ENCODE measurements at regions not wholly inside any gene's neighbourhood (a gene's known extent, or its start where the extent isn't known, plus 50 kb on each side); places are given as distances from the start of the nearest gene placed in this dataset.
A peak's percentile ranks its signal among the peaks of the same experiment; 100 is the strongest.

DNA sequence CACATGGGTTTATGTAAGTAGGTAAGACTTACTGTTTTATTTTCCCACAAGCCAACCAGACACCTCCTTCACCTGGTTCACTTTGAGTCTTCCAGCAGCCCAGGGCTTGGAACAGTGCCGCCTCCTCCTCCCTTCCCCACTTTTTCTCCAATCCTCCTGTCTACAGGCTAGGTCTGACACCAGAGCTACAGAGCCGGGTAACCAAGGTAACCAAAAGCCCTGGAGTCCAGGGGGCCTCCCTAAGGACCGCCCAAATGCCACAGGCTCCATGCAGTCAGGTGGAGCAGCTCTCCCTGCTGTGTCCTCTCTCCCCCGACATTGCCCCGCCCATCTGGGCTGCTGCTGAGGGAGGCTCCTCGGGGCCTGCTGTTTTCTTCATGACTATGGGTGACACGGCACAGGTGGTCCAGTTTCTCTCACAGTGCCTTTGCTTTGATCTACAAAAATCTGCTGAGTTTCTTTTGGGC lies 138.0 kb upstream of the EFNA5 start:
- no peak for DNase-seq (ENCODE audit: low spot score)

DNA sequence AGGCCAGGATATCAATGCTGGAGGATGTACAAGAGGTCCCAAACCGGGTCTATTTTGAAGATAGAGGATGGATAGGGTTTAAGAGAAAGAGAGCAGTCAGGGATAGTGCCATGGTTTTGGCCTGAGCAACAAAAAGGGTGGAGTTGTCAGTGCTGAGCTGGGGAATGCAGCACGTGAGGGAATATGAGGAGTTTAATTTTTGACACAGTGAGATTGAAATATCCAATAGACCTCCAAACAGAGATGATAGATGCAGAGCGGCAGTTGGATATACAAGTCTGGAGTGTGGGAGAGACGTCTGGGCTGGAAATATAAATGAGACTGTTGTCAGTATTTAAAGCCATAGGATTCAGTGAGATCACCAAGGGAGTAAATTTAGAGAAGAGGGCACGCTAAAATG lies 136.7 kb upstream of the EFNA5 start:
- no peak for DNase-seq (ENCODE audit: low spot score)

DNA sequence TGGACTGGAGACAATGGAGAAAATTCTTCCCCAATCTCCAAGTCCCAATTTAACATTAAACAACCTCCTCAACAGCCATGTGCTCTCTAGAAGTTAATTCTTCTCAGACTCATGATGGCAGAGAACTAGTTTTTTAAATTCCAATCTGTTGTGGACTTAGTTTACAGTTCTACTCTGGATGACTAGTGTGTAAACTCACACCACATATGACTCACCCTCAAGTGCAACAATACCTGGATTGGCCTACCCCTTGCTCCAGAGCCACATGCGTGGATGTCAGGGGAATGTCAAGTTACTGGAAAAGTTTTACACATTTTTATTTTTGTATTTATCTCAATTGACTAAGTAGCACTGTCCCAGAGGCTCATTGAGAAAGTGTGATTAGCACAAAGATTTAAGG lies 136.0 kb upstream of the EFNA5 start:
- peak; percentile 11 for DNase-seq (ENCODE audit: low spot score)

DNA sequence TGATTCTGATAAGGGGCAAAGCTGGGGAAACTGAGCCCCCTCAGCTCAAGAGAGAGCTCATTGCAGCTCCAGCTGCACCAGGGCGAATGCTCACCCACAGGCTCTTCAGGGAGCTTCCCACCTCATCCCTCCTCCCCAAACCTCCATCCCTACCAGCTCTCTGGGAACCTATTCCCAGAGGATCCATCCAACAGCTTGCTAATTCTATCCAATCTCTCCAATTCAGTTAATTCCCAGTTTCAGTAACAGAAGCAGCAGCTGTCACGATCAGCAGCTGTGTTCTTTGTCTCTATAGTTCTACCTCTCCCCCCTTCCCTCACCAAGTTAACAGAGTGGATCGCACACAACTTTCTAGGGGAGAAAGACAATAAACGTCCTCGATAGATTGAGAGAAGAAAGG lies 135.5 kb upstream of the EFNA5 start:
- no peak for DNase-seq (ENCODE audit: low spot score)

DNA sequence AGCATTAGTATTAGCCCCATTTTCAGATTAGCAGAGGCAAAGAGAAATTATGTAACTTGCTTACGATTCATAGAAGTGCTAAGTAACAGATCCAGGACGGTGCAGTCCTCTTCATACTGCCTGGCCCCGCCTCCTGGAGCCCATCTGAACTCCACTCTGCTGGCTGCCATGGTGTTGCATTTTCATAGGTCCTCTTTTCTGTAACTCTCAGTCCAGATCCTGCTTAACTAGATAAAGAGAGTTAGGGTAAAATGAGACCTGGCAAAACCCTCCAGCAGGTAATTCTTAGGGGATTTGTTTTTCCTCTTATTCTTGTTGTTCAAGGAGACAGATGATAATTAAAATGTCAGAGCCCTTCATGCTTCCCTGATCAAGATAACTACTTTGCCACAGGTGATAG lies 135.1 kb upstream of the EFNA5 start:
- no peak for DNase-seq (ENCODE audit: low spot score)

DNA sequence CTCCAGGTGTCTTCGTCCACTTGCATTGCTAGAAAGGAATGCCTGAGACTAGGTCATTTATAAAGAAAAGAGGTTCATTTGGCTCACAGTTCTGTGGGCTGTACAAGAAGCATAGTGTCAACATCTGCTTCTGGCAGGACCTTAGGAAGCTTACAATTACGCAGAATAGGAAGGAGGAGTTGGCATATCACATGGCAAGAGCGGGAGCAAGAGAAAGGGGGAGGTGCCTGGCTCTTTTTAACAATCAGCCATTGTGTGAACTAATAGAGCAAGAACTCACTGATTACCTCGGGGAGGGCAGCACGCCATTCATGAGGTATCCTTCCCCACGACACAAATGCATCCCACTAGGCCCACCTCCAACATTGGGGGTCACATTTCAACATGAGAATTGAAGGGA lies 134.4 kb upstream of the EFNA5 start:
- no peak for DNase-seq (ENCODE audit: low spot score)

DNA sequence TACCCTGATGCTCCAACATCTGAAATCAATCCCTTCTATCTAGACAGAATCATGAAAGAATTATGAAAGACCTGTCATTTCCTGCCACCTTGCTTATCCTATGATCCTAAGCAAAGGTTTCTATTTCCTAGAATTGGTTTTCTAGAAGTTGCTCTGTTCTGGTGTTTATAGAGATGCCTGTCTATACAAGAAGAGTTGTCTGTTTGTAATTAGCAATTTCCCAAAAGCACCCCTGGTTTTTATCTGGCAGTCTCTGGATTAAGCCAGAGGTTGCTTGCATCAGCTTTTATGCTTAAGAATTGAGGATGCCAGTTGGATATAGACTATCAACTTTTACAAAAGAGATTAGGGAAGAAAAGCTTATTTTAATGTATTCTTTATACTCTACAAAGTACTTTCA lies 133.0 kb upstream of the EFNA5 start:
- DNase-seq (ENCODE audit: low spot score) = no peak

DNA sequence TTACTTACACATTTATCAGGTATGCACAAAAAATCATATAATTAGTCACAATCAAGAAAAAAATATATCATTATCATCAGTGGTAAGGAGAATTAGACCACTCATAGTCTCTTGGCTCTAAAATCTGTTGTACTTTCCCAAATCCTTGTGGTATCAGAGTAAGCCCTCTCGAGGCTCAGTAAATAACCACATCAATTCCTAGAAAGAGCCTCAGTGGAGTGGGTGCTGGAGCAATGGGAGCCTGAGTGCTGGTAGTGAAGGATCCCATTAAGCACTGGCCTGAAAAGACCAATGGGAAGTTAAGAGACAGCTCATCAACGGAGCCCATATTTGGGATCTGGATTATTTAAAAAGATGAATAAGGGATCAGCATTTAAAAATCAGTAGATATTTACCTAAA lies 130.3 kb upstream of the EFNA5 start:
- no peak for DNase-seq (ENCODE audit: low spot score)

DNA sequence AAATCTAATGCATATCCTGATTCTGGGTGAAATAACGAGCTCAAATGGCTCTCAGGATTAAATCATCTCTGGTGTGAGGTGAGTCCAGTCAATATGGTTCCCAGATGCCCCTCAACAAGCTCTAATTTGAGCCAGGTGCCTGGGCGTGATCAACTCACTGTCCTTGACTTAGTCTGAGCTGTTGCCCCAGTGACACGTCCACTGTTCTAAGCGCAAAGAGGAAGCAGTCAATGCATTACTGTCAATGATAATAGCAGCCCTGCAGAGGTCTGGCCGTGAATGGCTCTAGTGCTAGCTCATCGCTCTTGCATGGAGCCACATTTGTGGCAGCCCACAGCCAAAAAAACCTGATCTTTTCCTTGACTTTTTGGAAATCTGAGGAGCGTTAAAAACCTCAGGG lies 128.6 kb upstream of the EFNA5 start:
- no peak for DNase-seq (ENCODE audit: low spot score)

DNA sequence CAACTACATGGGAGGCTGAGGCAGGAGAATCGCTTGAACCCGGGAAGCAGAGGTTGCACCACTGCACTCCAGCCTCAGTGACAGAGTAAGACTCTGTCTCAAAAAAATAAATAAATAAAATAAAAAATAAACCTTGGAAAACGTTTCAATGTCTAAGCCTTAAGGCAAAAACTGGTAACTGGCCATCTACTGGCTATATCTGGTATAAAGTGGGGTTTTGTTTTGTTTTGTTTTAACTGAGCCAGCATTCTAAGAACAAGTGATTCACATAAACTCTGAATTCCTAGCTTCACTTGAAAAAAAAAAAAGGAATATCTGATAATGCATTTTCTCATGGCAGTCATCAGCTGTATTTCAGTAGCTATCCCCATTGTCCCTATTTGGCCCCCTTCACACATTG lies 126.1 kb upstream of the EFNA5 start:
- peak; percentile 11 for DNase-seq (ENCODE audit: low spot score)

DNA sequence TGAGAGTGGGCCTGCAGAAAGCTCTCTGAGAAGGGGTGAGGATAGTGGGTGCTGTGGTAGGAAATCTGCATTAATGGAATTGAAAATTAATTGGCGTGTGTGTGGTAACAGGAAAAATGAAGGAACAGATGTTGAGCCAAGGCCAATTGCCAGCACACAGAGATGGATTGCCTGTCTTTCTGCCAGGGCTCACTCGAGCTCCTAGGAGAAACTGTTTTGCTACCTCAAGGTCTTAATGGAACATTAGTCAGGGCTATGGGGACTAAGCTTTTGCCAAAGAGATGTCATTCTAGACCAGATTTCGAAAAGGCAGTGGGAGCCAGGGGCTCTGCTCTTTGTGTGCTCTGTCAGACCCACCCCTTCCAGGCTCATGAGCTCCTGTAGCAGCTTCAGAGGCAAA lies 124.0 kb upstream of the EFNA5 start:
- no peak for DNase-seq (ENCODE audit: low spot score)

DNA sequence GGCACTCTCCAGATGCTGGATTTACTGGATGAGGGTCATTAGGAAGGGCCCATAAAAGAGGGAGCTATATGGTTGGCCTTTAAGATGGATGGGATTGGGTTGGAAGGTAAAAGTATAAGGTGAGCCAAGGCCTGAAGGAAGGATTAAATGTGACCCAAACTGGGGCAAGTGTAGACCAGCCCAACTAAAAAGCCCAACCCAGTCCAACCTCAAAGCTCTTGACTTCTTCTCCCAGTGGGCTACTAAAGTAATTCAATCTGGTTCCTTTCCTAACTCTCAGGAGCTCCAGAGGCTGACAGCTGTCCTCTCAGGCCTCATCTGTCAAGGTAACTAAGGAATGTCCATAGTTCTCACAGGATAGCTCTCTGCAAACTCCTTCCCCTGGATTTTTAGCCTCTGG lies 122.2 kb upstream of the EFNA5 start:
- no peak for DNase-seq (ENCODE audit: low spot score)

DNA sequence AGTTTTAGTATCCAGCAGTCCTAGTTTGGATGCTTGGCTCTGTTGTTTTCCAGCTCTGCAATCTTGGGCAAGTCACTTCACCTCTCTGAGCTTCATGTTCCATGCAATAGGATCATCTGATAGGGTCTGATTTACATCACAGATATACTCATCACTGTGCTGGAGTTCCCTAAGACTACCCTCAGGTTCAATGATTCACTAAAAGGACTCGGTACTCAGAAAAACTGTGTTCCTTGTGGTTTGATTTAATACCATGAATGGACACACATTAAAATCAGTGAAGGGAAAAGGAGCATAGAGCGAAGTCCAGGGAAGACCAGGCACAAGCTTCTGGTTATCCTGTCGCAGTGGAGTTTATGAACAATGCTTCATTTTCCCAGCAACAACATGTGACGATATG lies 119.9 kb upstream of the EFNA5 start:
- DNase-seq (ENCODE audit: low spot score) = no peak

DNA sequence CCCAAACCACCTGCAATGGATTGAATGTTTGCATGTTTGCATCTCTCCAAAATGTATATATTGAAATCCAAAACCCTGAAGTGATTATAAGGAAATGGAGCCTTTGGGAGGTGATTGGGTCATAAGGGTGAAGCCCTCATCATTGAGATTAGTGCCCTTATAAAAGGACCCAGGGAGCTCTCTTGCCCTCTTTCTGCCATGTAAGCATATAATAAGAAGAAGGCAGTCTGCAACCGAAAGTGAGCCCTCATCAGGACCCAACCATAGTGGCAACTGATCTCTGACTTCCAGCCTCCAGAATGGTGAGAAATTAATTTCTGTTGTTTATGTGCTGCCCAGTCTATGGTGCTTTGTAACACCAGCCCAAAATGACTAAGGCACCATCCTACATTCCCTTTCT lies 115.7 kb upstream of the EFNA5 start:
- no peak for DNase-seq (ENCODE audit: low spot score)

DNA sequence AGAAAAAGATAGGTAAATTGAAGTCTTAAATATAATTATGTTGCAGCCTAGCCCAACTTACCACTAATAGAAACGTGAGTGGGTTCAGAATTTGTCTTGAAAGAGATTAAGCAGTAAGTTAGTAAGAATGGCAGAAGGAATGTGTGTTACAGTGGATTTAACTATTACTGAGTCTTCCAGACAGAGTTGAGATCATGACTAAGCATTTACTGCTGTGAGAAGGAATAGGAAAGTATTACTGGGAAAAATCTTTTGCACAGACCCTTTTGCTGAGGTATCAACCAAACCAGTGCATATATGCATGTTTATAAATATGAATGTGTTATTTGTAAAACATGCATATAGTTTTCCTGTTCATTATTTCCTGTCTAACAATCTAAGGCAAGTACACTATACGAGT lies 112.8 kb upstream of the EFNA5 start:
- no peak for DNase-seq (ENCODE audit: low spot score)

DNA sequence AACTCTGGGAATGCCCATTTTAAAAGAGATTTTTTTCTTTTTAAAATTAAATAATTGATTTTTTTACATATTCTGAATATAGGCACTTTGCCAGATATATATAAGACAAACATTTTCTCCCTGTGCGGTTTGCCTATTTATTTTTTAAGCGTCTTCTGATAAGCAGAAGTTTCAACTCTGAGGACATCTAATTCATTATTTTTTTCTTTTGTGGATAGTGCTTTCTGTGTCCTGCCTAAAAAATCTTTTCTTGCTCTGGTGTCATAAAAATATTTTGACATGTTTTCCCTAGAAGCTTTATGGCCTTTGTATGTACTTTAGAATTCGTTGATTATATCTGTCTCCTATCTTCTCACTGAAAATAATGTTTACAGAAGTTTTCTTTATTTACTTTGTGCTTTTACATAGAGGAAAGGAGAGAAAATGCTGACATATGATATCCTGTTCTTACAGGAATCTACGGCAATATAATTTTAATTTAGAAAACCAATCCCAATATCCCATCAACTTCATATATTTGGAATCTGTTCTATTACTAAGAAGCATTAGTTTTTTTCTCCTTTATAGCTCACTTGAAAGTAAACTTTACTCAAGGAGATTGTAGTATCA lies 111.9 kb upstream of the EFNA5 start:
- no peak for DNase-seq (ENCODE audit: low spot score)

DNA sequence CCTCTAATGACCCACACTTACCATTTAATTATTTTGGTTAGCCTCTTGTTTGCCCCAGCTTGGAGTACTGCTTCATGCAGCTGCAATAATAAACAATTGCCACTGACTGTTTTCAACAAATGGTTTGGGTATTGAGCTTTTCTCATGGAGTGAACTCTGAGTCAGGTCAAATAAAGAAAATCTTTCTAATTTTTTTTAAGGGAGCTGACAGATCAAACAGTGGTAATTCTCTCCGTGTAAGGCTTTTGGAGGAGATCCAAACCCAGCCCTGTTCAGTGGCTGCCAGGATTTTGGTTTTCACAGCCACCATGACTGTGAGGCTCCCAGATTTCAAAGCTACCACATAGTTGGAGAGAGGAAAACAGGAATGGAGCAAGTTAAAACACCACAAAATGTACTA lies 110.7 kb upstream of the EFNA5 start:
- no peak for DNase-seq (ENCODE audit: low spot score)

DNA sequence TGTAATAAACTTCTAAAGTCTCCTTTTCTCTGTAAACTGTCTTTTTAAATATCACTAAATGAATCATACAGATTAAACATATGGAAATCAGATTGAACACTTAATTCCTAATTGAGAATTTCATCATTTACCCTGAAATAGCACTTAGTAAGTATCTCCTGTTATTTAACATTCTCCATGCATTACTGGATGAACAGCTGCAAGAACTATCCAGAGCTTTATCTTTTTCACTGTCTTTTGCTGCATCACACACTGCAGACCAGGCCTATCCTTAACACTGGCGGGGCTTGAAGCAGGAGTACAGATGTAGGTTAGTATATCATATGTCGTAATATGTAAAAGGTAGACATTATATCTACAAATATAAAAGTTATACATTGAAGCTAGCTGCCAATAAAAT lies 108.7 kb upstream of the EFNA5 start:
- no peak for DNase-seq (ENCODE audit: low spot score)

DNA sequence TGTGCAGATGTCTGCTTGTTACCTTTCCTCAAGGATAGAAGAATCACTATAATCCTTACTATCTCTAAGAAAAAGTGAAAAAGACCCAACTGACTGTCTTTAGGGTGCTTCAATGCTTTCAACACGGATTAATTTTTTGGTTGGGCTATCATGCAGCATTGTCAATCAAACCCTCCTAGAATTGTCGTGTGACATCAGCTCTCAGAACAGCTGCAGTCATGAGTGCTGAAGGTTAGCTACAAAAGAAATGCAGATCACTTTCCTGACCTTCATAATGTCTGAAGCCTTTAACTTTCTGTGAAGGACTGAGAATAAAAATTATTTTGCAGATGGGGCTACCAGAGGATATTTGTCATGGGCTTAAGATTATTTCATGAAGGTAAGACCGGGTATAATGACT lies 107.9 kb upstream of the EFNA5 start:
- no peak for DNase-seq (ENCODE audit: low spot score)

DNA sequence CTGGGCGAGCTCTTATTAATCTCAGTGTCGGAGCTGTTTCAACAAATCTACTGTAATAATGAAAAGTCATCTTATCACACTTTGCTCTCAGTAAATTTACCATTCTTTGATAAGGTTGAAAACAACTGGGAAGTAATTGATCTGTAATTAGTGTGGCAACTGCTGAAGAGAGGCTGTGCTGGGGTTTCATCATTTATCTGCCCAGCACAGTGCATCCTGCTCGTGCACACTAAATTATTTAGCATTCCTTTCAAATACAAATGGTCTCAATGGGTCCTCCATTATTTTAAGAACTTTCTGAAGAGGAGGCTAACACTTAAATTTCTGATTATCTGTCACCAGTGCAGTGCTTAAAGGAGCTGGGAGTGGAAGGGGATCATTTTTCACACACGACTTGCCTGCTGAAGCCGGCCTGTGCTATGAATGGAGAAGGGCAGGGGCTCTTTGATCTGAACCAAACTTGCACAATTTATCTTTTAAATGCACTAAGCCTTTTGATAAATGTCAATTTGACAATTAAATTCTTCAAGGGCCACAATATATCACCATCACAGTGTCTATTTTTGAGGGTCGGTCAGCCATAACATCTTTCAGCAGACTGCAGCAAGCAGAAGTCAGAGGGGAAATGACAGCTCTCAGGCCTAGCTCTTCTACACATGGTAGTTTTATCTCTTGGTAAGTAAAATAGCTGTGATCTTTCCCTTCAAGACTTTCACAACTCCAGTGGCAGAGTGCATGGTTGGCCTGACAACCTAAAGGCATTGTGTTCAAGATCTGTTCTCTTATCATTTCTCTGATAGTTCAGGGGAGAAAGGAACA lies 106.4 kb upstream of the EFNA5 start:
- no peak for DNase-seq (ENCODE audit: low spot score)

DNA sequence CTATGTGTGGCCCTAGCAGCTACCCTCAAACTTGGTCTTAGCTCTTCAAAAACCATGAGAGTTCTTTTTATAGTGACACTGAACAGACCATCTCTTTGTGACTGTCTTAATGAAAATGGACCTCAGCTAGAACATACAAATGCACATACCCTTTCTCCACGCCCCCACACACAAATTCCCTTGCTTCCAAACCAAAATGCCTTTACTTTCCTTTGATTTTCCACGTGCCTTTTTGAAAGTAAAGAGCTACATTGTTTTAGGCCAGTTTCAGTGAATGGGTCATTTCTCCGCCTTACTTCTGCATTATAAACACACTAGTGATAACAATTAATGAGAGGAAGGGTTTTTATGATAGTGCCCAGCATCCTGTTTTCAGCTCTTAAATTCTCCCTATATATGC lies 105.8 kb upstream of the EFNA5 start:
- no peak for DNase-seq (ENCODE audit: low spot score)

DNA sequence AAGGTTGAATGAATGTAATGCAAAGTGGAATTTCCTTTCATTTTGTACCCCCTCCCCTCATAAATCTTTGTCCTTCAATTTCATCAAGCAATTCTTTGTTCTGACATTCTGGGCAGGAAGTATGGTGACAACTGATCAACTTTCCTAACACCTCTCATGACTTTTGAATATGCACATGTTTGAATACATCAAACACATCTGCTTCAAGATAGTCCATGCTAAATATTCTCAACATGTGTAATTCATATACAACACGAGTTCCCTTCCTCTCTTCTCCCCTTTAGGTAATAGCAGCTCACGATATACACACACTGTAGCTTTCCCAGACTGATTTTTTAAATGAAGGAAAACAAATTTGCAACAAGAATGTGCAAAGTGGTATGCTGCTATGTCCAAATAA lies 103.6 kb upstream of the EFNA5 start:
- DNase-seq (ENCODE audit: low spot score) = no peak

DNA sequence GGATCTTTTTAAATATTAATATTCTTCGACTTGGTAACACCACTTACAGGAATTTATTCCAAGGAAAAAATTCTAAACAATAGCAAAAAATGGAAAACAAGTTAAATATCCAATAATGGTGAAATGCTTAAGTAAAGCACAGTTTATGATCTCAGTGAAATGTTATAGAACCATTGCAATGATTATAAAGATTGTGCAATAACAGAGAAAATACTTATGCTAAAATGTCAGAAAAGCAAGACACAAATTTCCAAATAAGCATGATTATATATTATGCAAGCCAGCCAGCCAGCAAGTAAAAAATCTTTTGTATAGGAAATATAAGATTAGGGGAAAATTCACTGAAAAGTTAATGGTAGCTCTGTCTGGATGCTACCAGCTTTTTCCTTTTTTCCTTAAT lies 102.7 kb upstream of the EFNA5 start:
- no peak for DNase-seq (ENCODE audit: low spot score)

All from HT-29 (cell line).